BJ (cell line): ENCODE measurements at regions not wholly inside any gene's neighbourhood (a gene's known extent, or its start where the extent isn't known, plus 50 kb on each side); places are given as distances from the start of the nearest gene placed in this dataset.

Source experiments
- CTCF ChIA-PET: fragments of 350-600 bp; formaldehyde crosslinking; extraction: SDS; loops from one replicate; lab custom pipeline; 2021; ENCODE audit warnings: antibody characterized with exemption, inconsistent platforms; lab: Yijun Ruan, JAX
- POLR2A ChIA-PET: fragments of 300-600 bp; sonication (Branson Sonifier 250); formaldehyde crosslinking; extraction: SDS; loops from one replicate; lab custom pipeline; 2021; ENCODE audit warnings: antibody characterized with exemption; lab: Charles Lee
- DNase-seq: peaks from one replicate; pipeline ENCODE4 v3.0.0-alpha.2; 2011; ENCODE audit warnings: low read depth
- H3K27me3 ChIP-seq: 2 replicates; pipeline ENCODE4 v1.6.0; 2011; ENCODE audit warnings: low read length; ENCODE audit not compliant: control insufficient read depth, insufficient read depth
- H3K36me3 ChIP-seq: 2 replicates; pipeline ENCODE4 v1.5.1; 2011; ENCODE audit warnings: low read length; ENCODE audit not compliant: control insufficient read depth, insufficient read depth
- H3K4me3 ChIP-seq: 2 replicates; pipeline ENCODE4 v1.5.1; 2011; ENCODE audit warnings: low read depth, mild to moderate bottlenecking, control low read depth, low read length
- CTCF ChIP-seq: IDR thresholded peaks from 2 replicates; pipeline ENCODE4 v1.5.1; 2011; ENCODE audit warnings: low read depth, mild to moderate bottlenecking, control low read depth, inconsistent platforms, low read length, moderate library complexity; ENCODE audit not compliant: insufficient read depth

GRCh38 chr1:245045087-245045881 lies 109.5 kb upstream of the KIF26B start:
- ChIA-PET POLR2A (interaction anchor here (0.6 kb wide), 1 partner anchor 1597 kb away, joined by 3 read pairs; no protein-coding TSS in a partner anchor), CTCF (interaction anchor here (1.2 kb wide), 1 partner anchor 74 kb away, joined by 3 read pairs; no protein-coding TSS in a partner anchor)
- no peak for DNase-seq
- TF ChIP-seq CTCF, result no peak
- no peaks in the 10 kb centered on the region for H3K27me3 ChIP-seq
- no peaks in the 10 kb centered on the region for H3K36me3 ChIP-seq
- no peak overlapping the region for H3K4me3 ChIP-seq

- POLR2A ChIA-PET, result no interaction called here
Measured at GRCh38 chr1:245043611-245043940, 111.2 kb upstream of the KIF26B start.

GRCh38 chr1:245041058-245041698 lies 113.6 kb upstream of the KIF26B start:
- H3K27me3 ChIP-seq, result no peaks in the 10 kb centered on the region
- TF ChIP-seq CTCF, result no peak
- H3K36me3 ChIP-seq, result no peaks in the 10 kb centered on the region
- ChIA-PET POLR2A (no interaction called here), CTCF (interaction anchor here (1.2 to 3.4 kb wide), 10 partner anchors 9 to 437 kb away, joined by 3 to 31 read pairs (median 16); no protein-coding TSS in a partner anchor)
- H3K4me3 ChIP-seq, result no peak overlapping the region
- no peak for DNase-seq

More at GRCh38 chr1:245043611-245043940, 111.2 kb upstream of the KIF26B start:
- H3K4me3 ChIP-seq, result no peak overlapping the region
- DNase-seq, result no peak
- H3K36me3 ChIP-seq, result no peaks in the 10 kb centered on the region
- CTCF ChIA-PET, result interaction anchor here (0.6 to 3.4 kb wide), 18 partner anchors 9 to 440 kb away, joined by 3 to 31 read pairs (median 4); no protein-coding TSS in a partner anchor
- no peaks in the 10 kb centered on the region for H3K27me3 ChIP-seq
- TF ChIP-seq CTCF, result no peak

- DNase-seq, result no peak
- no peak for TF ChIP-seq CTCF
- no peak overlapping the region for H3K4me3 ChIP-seq
- H3K27me3 ChIP-seq, result no peaks in the 10 kb centered on the region
- CTCF ChIA-PET, result no interaction called here
- POLR2A ChIA-PET, result no interaction called here
- no peaks in the 10 kb centered on the region for H3K36me3 ChIP-seq
Measured at GRCh38 chr1:245039196-245039595, 115.6 kb upstream of the KIF26B start.

- H3K4me3 ChIP-seq, result no peak overlapping the region
Measured at GRCh38 chr1:245036102-245036501, 118.7 kb upstream of the KIF26B start.

More at GRCh38 chr1:245036102-245036501, 118.7 kb upstream of the KIF26B start:
- no peak for TF ChIP-seq CTCF
- DNase-seq, result no peak
- Histone ChIP-seq H3K27me3 (no peaks in the 10 kb centered on the region), H3K36me3 (no peaks in the 10 kb centered on the region)
- ChIA-PET POLR2A (no interaction called here), CTCF (interaction anchor here (1.0 kb wide), 1 partner anchor 62 kb away, joined by 3 read pairs; no protein-coding TSS in a partner anchor)
